Muscle of back (tissue), 3 donors: ENCODE measurements at regions not wholly inside any gene's neighbourhood (a gene's known extent, or its start where the extent isn't known, plus 50 kb on each side); places are given as distances from the start of the nearest gene placed in this dataset.

ENCODE experiments used
- DNase-seq, 3 donors: peaks; one replicate each; pipeline versions ENCODE4 v3.0.0 to v3.0.0-alpha.2; 2013

DNA sequence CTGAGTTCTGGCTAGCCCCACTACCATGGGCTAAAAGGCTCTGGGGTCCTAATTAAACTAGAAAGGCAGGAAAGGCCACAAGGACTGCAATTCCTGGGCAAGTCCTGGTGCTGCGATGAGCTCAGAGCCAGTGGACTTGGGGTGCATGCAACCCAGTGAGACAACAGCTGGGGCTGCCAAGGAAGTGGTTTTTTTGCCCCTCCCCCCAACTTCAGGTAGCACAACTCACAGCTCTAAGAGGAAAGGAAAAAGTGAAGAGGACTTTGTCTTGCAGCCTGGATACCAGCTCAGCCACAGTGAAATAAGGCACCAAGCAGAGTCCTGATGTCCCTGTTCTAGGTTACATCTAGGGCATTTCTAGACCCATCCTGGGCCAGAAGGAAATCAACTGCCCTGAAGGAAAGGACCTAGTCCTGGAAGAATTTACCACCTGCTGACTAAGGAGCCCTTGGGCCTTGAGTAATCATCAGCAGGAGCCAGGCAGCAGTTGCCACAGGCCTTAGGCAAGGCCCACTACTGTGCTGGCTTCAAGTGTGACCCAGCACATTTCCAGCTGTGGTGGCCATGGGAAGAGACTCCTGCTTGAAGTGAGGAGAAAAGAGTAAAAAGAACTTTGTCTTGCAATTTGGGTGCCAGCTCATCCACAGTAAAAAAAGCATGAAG lies 358.4 kb downstream of the BTBD3 start:
- no peak for DNase-seq

DNA sequence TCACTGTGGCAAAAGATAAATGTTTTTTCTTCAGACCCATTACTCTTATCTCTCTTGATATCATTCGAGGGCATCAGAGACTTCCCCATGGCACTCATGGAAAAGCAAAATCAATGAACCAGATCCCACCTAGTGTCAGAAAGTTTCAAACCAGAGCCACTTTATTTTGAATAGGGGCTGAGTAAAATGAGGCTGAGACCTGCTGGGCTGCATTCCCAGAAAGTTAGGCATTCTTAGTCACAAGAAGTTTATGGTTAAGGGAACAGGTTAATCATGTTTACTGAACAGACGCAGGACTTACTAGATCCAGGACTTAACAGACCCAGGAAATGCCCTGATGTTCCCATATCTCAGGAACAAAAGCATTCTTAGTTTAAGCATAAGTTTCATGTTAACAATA lies 369.9 kb downstream of the BTBD3 start:
- DNase-seq, result no peak

DNA sequence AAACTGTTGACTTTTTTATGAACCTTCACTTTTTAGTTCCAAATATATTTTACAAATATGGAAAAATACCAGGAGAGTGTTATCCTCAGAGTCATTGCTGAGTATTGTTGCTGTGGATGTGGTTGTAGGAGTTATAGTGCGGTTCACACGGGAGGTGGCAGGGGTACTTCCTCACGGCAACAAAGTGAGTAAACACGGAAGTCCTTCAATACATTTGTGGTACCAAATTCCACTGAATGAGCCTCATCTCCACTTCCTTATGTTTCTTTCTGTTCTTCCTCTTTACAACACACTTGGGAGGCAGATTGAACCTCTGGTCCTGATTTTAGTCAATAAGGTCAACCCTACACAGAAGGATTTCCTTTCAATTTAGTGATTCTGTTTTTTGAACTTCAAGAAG lies 371.8 kb downstream of the BTBD3 start:
- DNase-seq, result no peak

DNA sequence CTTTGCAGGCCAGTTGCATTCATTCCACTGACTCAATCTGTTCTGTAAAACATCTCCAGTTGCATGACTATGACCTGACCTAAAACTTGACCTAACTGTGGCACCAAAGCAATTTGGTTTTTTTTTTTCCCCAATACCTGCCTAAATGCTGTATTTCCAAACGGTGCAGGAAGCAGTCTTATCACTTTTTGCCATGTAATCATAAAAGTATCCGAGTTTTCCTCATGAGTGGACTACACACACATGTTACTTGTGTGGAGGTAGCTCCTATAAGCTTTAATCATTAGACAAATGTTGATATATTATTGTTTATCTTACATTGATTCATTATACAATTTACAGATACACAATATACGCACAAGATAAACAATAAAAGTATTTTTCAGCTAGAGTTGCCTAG lies 373.7 kb downstream of the BTBD3 start:
- DNase-seq, result no peak

DNA sequence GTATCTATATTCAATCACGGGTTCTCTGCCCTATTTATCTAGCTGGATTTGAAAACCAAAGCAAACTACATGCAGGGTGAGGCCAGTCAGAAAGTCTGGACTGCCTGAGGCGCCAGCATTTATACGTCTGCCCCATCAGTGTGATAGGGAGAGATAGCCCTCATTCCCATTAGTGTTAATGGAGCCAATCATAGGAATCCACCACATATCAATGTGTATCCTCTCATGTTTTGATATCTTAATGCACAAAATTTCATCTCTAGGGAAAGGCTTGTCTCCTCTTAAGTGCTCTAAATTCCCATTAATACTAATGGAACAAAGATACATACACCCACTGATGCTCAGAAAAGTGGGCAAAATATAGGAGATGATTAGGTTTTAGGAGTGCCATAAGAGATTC lies 376.2 kb downstream of the BTBD3 start:
- no peak for DNase-seq

DNA sequence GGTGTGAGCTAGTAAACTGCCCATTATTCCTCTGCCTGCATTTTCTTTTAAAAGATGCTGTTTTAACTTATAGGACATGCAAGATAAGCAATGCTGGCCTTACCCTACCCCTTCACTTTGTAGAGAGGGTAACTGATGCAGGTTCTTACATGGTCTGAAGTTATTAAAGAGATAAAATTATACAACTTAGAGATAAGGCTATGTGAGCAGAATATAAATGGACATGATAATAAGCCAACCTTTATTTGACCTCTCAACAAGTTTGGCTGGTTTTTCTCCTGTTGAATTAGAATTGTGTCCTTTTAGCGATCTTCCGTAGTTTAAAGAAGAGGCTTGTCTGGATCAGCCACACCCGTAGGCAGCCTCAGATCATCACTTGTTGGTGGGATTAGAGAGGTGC lies 377.0 kb downstream of the BTBD3 start:
- DNase-seq, result no peak

DNA sequence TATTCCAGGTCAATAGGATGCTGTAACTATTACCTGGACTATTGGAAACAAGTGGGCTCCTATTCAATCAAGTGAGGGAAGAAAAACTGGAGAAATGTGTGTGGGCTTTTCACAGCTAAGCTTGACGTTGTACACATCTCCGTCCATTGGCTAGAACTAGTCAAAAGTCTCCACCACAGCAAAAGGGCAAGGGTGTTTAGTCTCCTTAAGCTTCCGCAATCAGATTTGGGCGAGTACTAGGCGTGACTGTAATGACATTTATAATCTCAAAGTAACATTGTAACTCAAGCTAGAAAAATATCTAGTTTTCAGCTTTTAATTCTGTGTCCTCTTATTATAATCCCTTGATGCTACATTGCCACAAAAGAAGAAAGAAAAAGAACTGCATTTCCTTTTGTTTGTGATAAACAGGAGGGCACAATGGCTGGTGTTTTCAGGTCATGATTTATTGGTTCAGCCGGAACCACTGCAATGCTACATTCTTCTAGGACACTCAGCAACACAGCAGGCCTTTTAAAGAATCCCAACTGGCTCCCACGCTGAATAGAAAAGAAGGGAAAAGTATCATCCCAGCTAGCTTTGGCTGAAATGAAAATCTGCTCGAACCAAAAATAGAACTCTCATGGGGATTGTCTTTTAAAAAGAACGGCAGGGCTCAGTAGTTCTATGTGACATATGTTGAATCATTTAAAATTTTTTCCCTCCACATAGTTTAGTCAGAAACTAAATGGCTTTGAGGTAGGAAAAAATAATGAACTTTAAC lies 387.7 kb downstream of the BTBD3 start:
- peak; percentile 16 to 82 (median 55) for DNase-seq

DNA sequence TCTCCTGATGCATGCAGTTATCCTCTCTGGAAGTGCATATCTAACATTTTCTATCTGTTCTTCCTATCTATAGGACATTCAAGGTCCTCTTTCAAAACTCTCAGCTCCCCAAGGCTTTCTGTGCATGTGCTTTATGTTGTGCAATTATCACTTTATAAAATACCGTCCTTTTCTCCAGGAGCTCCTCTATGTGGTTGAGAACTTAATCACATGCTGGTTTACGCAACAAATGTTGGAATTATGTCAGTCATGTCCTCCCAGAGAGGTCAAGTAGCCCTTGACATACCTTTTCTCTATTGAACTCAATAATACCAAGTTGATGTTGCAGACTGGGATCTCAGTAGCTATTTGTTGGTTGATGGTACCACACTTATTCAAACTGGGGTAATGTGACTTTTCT lies 388.4 kb downstream of the BTBD3 start:
- no peak for DNase-seq

DNA sequence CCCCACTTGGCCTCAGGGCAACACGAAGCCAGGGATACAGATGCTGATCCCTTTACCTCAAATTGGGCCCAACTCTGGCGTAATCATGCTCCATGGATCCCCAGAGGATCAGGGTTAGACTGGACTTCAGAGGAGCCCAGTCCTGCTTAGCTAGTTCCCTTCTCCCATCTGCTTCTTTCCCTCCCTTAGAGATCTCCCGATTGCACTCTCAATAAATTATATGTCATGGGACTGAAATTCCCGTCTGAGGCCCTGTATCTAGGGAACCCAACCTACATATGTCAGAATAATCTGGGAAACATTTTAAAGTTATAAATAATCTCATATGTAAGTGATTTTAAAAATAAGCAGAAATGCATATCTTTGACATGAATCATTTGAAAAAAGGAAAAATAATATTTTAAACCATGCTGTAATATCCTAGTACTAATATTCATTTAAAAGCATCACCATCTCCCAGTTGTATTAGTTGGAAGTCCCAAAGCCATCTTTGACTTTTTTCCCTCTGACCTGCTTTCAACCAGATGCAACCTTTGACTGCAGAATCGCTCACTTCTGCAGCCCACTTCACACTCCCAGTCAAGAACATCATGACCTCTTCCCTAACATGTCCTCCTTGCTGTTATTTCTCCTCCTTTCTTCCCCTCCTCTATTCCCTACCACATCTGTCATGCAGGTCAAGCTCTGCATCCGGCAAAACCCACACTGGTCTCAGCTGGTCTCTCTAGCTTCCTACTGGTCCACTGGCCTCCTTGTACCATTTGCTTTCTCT lies 393.6 kb downstream of the BTBD3 start:
- peak in 1 of 3 donors; percentile 39 for DNase-seq

DNA sequence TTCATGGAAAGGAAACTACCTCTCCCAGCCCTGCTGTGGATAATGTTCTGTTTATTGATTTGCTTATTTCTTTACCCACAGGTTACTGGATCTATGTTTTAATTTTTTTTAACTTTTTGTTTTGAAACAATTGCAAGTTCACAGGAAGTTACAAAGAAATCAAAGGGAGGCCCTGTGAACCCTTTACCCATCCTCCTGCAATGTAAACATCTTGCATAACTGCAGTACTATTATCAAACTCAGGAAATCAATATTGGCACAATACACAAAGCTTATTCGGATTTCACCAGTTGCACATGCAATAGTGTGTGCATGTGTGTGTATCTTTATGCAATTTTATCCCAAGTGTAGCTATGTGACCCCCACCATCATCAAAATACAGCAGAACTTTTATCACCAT lies 398.0 kb downstream of the BTBD3 start:
- DNase-seq, result no peak

DNA sequence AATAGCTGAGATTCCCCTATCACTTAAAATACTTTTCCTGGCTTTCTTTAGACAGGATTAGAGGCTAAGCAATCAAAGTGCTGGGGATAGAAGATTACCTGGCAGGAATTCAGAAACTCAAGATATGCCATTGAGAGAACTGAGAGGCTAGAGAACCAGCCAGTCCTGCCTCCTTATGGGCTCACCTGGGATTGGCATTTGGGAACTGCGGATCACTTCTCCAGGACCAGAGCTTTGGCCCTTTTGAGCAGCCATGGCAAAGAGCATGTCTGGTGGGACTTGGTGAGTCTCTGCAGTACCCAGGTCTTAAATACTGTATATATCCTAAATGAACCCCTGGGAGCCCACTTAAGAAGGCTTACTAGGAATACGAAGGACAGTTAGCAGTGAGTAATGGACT lies 399.1 kb downstream of the BTBD3 start:
- DNase-seq, result no peak

DNA sequence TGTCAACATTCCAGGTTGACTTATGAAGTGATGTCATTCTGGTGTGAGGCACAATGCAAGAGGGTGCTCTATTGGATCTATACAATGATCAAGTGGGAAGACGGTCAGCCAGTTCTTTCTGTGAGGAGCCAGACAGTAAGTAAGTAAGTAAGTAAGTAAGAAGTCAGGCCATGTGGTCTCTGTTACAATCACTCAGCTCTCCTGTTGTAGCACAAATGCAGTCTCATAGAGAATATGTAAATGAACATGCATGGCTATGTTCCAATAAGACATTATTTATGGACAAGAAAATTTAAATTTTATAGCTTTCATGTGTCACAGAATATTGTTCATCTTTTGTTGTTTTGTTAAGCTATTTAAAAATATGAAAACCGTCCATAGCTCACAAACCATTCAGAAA lies 399.7 kb downstream of the BTBD3 start:
- no peak for DNase-seq

DNA sequence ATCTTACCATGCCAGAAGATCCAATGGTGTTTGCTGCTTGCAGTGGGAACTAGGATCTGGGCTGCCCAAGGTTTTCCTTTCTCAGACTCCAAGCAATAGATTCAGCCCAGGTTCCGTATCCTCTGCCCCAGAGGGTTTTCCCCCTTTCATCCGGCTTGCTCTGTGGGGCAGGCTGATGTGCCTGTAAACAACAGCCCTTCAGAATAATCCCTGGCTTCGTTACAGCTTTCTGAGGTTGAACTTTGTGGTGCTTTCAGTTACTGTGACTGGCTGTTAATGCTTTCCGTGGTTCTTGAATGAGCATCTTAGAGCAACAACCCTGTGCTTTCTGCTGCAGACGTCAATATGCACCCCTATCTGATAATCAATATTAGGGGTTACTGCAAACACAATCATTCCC lies 400.4 kb downstream of the BTBD3 start:
- DNase-seq, result no peak

DNA sequence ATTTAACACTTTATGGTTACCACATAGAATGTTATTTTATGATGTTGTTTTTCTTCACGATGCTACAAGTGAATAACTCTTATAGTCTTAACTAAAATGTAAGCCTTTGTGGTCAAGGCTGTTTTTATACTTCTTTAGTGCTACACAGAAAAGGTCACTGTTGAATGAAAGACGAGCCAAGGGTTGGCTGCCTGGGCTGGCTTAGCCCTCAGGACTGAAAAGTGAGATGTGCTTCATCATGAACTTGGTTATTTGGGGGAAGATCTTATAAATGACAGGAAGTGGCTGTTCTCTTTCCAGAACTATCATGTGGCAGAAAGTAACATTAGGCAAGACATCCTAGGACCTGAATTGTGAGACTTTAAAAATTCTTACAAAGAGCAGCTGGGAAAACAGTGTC lies 404.0 kb downstream of the BTBD3 start:
- peak in 1 of 3 donors; percentile 20 for DNase-seq

DNA sequence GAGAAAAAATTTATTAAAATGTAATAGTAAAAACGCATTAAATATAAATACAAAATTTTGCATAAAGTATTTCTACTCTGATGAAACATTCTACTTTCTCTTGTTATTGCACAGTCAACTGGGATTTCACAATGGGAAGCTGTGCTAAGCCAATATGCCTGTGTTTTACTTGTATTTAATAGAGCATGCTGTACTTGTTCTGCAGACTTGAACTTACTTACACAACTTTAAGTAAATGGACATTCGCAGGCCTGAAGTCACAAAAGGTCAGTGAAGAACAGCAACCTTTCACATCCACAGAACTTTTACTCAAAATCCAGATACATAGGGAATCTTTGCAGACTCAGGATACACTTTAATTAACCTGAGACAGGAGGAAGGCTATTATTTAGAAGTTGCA lies 409.5 kb downstream of the BTBD3 start:
- no peak for DNase-seq

DNA sequence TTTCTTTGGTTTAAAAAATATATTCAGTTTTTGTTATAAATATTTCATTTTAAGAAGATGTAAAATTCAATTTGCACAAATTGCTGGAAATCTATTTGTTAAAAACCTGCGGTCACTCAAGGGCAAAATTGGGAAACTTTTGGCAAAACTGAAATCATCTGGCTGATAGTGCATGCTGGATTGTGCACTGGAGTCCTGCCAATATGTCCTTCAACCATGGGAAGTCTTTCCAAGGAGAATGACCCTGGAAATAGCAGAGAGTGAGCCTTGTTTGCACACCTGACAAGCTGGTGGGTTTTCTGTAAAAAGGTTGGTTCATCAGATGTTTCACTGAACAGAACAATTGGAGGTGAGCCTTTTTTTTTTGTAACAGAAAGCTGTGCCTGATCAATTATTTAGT lies 413.5 kb downstream of the BTBD3 start:
- DNase-seq, result no peak

DNA sequence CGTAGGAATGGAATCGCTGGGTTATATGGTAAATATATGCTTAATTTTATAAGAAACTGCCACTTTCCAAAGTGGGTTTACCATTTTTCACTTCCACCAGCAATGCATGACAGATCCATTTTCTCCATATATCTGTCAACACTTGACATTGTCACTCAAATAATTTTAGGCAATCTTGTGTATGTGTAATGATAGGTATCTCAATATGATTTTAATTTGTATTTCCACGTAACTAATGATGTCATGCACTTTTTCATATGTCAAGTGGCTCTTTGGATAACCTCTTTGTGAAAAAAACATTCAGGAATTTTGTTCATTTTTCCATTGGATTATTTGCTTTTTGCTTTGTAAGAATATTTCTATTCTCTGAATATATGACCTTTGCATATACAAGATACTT lies 419.9 kb downstream of the BTBD3 start:
- no peak for DNase-seq

DNA sequence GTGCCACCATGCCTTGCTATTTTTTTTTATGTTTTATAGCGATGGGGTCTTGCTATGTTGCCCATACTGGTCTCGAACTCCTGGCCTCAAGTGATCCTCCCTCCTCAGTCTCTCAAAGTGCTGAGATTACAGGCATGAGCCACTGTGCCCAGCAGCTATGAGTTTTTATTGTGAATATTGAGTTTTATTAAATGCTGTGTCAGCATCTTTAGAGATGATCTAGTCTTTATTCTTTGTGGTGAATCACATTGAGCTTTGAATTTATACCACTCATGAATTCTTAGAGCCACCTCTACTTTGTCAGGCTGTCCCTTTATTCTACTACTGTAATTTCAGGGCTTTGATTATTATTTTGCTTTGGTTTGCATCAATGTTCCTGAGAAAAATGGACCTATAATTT lies 428.3 kb downstream of the BTBD3 start:
- no peak for DNase-seq

DNA sequence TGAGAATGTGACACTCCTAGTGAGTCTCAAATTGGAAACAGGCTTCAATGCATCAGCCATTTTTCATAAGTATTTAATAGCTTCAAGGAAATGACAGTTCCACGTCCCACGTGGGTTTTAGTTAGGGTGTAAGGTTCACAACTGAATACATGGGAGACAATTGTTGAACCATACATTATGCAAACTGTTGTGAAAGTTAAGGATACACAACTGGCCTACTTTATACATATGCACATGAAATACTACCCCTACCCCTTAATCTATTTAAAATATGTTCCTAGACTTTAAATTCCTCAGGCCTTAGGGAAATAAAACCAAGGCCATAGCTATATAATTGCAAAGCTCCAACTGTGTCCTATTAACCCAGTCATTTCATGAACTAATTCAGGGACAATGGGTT lies 436.1 kb downstream of the BTBD3 start:
- DNase-seq, result no peak

DNA sequence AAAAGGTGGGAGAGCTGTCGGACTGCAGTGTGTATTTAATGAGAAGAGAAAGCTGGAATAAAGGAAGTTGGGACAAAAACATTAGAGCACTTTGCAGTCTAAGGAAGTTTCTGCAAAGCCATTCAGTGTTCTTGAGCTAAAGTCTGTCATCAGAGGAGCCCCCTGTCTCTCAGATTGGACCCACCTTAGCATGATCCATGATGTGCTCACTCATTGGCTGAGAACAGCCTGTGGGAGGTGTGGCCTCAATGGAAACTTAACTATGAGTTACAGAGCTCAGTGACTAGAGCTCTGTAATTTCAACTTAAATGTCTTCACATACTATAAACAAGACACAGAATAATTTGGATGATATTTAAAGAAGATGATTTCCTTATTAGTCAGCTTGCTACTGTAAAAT lies 437.0 kb downstream of the BTBD3 start:
- DNase-seq, result peak in 1 of 3 donors; percentile 20

DNA sequence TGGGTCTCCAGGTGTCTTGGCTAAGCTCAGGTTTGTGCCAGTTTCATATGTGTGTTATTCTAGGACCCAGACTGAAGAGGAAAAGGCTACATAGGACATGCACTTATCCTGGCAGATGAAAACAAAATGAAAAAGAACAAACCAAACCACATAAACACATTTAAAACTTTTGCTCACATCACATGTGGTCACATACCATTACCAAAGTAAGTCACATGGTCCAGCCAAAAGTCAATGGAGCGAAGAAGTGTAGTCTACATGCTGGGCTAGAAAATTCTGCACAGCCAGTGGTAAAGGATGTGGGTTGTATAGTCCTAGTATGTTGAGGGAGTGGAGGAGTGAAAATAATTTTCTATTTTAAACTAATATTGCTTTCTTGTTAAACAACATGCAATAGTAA lies 437.5 kb downstream of the BTBD3 start:
- no peak for DNase-seq

DNA sequence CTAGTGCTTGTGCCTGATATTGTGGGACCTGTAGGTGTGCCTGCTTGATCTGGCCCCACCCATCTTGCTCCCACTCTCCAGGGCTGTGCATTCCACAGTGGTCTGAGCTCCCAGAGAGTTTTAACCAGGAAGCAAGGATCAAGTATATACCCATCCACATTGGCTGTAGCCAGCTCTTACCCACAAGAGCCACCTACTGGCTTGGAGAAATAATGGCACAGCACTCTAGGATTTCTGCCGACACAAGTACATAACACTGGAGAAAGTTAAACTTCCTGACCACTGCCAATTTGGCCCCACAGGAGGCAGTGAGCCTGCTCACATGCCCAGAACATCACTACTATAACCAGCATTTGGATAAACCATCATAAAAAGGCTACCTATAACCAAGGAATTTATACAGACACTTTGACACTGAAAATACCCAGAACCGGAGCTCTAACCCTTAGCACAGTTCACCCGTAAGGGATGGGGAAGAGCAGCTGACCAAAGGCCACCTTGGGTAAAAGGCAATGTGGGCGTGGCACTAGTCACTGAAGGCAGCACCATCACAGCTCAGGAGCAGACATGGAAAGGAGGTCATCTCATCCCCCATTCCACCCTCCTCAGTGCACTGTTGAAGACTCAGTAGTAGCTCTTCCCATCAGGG lies 440.4 kb downstream of the BTBD3 start:
- DNase-seq, result no peak

DNA sequence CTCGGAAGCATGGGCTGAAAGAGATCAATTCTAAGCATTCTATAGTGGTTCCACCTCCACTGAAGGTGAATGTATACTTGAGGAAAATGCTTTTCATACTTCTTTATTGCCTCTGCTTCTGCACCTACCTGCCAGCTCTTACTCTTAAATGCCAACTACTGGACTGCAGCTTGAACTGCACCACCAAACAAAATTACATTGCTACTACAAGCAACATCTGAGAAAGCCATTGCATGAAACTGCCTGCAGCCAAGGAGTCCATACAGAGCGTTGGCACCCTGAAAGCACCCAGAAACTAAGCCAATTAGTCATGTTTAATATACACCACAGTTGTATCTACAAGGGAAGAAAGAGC lies 440.9 kb downstream of the BTBD3 start:
- DNase-seq, result no peak
